ENCODE measurements at regions not wholly inside any gene's neighbourhood (a gene's known extent, or its start where the extent isn't known, plus 50 kb on each side); places are given as distances from the start of the nearest gene placed in this dataset.
A peak's percentile ranks its signal among the peaks of the same experiment; 100 is the strongest.

DNA sequence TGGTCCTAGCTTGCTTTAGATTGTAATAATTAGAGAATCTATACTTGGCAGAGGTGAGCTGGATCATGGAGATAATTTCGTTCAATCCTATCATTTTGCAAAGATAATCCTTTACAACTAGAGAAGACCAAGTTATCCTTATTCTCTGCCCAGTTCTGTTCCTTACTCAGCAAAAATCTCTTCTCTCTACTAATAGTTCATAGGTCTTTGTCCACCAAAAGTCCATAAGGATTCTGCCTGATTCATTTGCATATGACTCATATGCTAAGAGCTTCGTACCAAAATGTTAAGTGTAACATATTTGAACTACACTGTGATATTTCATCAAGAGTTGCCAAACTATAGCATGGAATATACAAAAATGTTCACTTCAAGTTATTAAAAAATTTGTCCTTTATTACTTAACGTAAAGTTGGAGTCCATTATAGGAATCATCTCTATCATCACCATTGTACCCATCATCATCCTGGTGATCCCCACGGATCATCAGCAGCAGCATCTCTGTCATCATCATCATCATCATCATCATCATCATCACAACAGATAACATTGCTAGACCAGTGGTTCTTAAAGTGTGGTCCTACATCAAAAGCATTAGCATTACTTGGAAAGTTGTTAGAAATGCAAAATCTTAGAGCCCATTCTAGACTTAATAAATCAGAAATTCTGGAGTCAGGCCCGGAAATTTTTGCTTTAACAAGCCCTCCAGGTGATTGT is 463.0 kb downstream of the DHX35 start:
- in situ Hi-C loops (cut with HindIII; ENCODE audit: low pct_unique_long_range_greater_than_20kb, low sequenced_read_pairs), result no loop called here
- no peak for DNase-seq (ENCODE audit: low read depth, low spot score)

DNA sequence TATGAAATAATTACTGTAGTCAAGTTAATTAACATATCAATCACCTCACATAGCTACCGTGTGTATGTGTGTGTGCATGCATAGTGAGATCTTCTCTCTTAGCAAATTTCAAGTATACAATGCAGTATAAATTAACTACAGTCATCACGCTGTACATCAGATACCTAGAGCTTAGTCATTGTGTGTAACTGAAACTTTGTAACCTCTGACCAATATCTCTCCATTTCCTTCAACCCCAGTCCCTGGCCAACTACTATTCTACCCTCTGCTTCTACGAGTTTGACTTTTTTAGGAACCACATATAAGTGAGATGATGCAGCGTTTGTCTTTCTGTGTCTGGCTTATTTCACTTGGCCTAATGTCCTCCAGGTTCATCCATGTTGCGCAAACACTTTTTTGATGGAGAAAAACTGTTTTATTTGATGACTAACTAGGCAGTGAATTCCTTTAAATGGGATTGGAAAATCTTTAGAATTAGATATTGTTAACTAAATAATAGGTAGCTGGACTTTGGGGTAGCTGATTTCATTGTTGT is 459.5 kb downstream of the DHX35 start:
- no peak for DNase-seq (ENCODE audit: low read depth, low spot score)
- in situ Hi-C loops (cut with HindIII; ENCODE audit: low pct_unique_long_range_greater_than_20kb, low sequenced_read_pairs), result no loop called here

DNA sequence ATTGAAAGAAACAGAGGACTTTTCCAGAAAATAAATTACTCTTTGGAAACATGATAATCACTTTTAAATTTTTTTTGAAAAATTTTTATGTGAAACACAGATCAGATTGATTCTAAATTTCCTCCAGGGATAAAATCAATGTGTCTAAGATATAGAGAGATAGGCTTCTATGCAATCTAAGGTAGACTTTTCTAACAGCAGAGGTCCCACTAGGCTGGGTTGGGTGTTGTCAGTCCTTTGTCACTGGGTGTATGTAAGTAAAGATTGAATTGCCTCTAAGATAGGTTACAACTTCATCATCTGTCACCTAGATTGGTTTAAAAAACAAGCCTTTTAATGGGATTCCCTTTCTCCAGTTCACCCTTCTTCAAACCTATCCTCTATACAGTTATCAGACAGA is 449.9 kb downstream of the DHX35 start:
- in situ Hi-C loops (cut with HindIII; ENCODE audit: low pct_unique_long_range_greater_than_20kb, low sequenced_read_pairs), result no loop called here
- no peak for DNase-seq (ENCODE audit: low read depth, low spot score)

DNA sequence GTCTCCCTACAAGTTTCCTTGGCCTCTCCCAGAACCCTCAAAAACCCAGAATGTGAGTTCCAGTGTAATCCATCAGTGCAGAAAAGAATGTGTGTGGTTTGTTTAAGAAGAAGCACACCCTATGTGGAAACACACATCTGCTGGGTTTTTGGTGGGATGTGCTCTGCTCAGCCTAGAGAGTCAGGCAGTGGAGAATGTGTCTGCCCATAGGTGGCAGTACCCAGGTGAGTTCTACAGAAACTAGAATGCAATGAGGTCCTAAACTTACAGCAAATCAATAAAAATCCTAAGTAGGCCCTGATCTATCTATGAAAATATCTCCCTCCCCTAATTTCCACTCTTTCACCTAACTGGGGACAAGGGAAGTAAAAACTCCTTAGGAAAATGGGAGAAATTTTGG is 437.3 kb downstream of the DHX35 start:
- in situ Hi-C loops (cut with HindIII; ENCODE audit: low pct_unique_long_range_greater_than_20kb, low sequenced_read_pairs), result no loop called here
- DNase-seq (ENCODE audit: low read depth, low spot score), result no peak

DNA sequence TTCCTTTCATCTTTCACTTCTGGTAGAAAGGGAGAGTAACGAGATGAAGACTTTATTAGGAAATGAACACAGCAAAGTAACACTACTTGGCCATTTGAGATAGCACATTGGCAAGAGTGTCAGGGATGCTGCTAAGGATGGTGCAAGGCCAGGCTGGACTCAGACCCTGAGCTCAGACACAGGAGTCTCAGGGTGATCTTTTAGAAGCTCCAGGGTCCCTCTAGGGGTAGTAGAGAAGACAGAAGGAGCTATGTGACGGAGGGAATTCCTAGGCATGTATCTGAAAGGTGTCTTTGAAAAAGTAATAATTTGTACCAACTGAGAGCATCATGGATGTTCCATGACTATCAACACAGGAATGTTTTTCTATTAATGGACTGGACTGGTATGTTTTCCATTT is 436.5 kb downstream of the DHX35 start:
- in situ Hi-C loops (cut with HindIII; ENCODE audit: low pct_unique_long_range_greater_than_20kb, low sequenced_read_pairs), result no loop called here
- peak; percentile 46 for DNase-seq (ENCODE audit: low read depth, low spot score)

DNA sequence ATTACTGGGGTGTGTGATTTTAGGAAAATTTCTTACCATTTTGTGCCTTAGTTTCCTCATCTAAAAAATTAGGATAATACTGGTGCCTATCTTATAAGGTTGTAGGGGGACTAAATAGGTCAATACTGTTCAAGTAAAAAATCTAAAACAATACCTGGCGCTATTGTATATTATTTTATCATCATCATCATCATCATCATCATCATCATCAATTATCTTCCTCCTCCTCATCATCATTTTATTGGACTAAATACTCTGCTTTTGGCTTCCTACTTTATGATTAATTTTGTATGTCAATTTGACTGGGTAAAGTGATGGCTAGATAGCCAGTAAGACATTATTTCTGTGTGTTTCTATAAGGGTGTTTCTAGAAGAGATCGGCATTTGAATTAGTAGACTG is 435.5 kb downstream of the DHX35 start:
- in situ Hi-C loops (cut with HindIII; ENCODE audit: low pct_unique_long_range_greater_than_20kb, low sequenced_read_pairs), result no loop called here
- no peak for DNase-seq (ENCODE audit: low read depth, low spot score)

DNA sequence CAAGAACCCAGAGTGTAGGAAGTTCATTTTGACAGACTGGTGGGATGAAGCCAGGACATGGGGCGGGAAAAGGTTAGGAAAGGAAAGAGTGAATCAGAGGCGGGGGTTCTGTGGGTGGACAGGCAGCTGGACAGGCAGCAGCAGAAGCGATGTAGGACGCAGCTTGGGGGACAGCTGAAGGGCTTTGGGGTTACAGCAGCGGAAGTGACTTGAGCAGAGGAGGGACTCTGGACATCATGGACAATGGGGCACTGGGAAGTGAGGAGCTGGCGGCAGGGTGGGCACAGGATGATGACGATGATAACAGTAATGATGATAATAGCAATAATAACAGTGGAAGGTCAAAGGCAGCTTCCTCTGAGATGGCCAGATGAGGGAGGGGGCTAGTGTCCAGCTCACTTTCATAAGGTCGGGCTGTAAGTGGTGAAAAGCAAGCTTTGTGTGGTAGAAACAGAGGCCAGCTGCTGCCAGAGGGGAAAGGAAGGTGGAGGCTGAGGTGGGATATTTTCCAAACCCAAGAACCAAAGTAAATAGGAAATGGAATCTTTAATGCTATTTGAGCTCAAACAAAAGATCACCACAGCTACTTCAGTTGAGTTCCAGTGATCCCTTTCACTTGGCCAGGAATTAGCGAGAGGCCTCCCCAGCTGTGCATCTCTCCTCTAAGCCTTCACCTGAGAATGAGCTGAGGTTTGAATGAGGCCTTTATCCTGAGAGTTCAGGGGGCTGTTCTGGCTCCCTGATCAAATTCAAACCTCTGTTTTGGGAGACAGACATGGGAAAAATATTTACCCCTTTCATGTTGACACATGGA is 433.5 kb downstream of the DHX35 start:
- DNase-seq (ENCODE audit: low read depth, low spot score), result no peak
- in situ Hi-C loops (cut with HindIII; ENCODE audit: low pct_unique_long_range_greater_than_20kb, low sequenced_read_pairs), result no loop called here

DNA sequence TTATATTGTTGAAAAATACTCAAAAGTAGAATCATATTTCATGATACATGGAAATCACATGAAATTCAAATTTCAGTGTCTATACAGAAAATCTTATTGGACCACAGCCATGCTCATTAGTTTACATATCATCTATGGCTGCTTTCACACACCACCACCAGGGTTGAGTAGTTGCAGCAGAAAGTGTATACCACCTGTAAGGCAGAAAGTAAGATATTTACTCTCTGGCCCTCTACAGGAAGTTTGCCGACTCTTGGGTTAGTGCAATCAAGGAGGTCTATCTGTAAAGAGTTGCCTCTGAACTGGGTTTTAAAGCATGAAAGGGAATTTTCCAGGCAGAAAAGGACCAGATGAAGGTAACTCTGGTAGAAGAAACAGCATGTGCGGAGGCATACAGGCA is 432.3 kb downstream of the DHX35 start:
- in situ Hi-C loops (cut with HindIII; ENCODE audit: low pct_unique_long_range_greater_than_20kb, low sequenced_read_pairs), result no loop called here
- no peak for DNase-seq (ENCODE audit: low read depth, low spot score)

DNA sequence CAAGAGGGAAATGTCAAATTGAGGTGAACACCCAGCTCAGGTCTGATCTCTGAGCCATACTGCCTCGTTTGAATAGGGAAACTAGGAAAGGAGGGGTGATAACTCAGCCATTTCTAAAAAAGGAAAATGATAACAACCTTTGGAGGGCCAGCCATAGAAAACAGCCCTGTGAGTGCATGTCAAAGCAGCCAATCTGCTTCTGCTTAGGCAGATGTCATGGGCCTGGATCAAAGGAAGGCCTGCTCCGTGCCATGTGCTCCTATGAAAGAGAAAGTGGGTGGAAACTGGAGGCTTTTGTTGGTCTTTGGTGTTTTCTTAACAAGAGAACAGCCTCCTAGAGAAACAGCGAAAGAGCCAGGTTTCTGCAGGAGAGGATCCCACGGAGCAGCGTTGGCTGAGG is 428.0 kb downstream of the DHX35 start:
- DNase-seq (ENCODE audit: low read depth, low spot score), result no peak

DNA sequence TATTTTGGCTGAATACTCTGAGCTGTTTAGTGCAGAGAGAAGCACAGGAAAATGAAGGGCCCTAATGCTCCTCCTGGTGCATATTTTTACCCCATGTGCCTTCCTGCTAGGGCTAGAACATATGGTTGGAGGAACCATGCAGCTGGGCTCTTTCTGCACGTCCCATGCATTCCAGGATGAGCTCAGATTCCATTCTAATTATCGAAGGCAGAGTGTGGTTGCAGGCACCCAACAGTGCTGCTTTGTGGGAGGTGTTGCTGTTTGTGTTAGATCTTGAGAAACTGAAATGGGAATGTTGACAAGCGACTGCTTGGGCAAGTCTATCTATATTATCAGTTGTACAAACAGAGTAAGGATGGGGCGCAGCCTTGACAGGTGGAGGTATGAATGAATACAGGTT is 419.5 kb downstream of the DHX35 start:
- in situ Hi-C loops (cut with HindIII; ENCODE audit: low pct_unique_long_range_greater_than_20kb, low sequenced_read_pairs), result no loop called here
- DNase-seq (ENCODE audit: low read depth, low spot score), result no peak

More for the DNA sequence above, 428.0 kb downstream of the DHX35 start:
- in situ Hi-C loops (cut with HindIII; ENCODE audit: low pct_unique_long_range_greater_than_20kb, low sequenced_read_pairs), result no loop called here

DNA sequence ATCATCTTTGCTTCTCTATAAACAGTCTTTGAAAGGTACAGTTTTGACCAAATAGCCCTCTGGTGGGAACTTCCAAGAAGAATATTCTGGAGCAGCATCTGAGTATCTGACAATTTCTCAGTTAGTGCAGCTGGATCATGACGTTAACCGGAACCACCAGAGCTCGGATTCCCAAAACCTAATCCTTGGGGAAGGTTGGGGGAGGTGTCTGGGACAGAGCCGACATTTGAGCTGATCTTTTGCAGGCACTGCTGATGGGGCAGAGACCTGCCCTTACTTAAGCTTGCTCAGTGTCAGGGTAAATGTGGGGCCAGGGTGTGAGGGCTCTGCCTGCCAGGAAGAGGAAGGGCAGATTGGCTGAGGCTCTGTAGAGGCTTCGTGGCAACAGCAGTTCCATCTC is 416.6 kb downstream of the DHX35 start:
- in situ Hi-C loops (cut with HindIII; ENCODE audit: low pct_unique_long_range_greater_than_20kb, low sequenced_read_pairs), result no loop called here
- no peak for DNase-seq (ENCODE audit: low read depth, low spot score)

DNA sequence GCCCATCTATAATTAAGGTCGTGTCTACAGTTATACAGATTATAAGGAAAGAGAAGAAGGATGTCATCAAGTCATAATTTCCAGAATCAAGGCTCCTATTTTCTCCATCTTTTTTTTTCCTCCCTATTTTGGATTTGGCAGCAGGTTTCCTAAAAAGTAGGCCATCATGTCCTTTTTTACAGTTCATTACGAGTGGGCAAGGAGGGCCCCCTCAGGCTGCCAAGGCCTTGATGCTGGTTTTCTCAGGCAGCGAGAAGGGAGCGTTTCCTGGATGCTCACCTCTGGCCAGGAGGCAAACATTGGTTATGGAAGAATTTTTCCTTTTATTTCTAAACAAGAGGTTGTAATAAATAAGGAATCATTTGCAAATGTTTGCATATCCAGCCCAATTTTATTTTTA is 414.6 kb downstream of the DHX35 start:
- DNase-seq (ENCODE audit: low read depth, low spot score), result no peak
- in situ Hi-C loops (cut with HindIII; ENCODE audit: low pct_unique_long_range_greater_than_20kb, low sequenced_read_pairs), result no loop called here

DNA sequence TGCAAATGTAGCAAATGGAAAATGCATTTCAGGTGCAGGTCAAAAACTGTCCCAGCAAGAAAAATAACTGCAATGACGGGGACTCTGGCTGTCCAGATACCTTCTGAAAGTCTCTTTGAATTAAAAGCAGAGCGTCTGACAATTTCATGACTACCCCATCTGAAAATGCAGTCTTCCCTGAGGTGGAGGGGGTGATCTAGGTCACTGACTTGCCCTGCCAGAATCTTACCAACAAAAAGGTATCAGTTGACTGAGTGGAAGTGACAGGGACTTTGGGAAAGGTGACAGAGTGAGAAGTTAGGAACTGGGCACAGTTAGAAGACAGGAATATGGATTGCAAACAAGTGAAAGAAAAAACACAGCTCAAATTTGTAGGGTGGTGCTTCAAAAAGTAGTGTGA is 402.2 kb downstream of the DHX35 start:
- DNase-seq (ENCODE audit: low read depth, low spot score), result no peak
- in situ Hi-C loops (cut with HindIII; ENCODE audit: low pct_unique_long_range_greater_than_20kb, low sequenced_read_pairs), result no loop called here

DNA sequence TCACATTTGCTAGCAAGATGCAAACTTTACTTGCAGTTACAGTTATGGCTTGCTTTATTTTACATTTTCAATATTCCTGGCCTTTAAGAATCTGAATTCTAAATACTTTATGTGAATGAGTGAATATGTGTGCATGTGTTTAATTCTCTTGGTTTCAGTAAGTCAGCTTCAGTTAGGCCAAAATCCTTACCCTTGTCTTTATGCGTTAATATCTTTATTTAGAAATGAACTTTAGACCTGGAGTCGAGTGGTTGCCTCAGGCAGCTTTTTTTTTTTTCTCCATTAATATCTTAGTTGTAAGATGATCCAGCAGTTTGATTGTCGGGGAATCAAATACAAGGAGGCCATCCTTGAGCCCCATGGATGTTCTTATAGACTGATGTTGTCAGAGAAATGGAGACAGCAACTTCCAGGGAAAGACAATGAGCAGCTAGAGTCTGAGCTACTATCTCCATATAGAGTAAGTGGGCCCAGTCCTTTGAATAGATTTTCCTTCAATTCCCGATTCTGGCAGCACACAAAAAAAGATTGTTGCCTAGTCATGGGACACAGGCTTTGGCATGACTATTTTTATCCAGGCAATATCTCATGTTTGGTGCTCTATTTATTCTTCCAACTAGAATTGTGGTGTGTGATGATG is 398.0 kb downstream of the DHX35 start:
- DNase-seq (ENCODE audit: low read depth, low spot score), result no peak
- in situ Hi-C loops (cut with HindIII; ENCODE audit: low pct_unique_long_range_greater_than_20kb, low sequenced_read_pairs), result no loop called here

DNA sequence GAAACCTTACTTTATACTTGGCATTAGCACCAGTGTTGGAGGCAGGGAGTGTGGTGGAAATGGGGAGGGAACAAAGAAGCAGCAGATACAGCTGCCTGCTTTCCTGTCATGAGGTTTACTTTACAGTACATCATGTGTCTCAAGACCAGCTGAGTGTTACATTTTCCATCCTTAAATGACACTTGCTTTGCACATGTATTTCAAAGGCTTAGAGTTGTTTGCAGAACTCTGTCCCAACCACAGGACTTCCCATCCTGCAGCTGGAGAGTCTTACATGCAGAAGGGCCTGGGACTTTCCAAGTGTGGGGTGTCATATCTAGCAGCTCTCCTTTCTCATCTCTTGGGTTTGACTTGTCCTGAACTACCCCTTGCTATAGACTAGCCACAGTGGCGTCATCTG is 395.9 kb downstream of the DHX35 start:
- peak; percentile 46 for DNase-seq (ENCODE audit: low read depth, low spot score)
- in situ Hi-C loops (cut with HindIII; ENCODE audit: low pct_unique_long_range_greater_than_20kb, low sequenced_read_pairs), result no loop called here

DNA sequence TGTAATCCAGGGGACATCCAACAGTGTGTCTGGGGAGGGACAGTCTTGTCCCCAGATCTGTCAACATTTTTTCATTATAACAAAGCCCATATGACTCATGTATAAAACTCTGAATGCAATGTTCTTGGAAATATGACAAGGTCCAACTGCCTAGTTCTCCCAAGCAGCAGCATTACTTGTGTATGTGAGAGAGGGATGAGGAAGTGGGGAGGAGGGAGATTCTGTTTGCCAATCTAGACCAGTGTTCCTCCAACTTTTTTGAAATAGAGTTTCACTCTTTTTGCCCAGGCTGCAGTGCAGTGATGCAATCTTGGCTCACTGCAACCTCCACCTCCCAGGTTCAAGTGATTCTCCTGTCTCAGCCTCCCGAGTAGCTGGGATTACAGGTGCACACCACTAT is 394.8 kb downstream of the DHX35 start:
- in situ Hi-C loops (cut with HindIII; ENCODE audit: low pct_unique_long_range_greater_than_20kb, low sequenced_read_pairs), result no loop called here
- DNase-seq (ENCODE audit: low read depth, low spot score), result no peak

DNA sequence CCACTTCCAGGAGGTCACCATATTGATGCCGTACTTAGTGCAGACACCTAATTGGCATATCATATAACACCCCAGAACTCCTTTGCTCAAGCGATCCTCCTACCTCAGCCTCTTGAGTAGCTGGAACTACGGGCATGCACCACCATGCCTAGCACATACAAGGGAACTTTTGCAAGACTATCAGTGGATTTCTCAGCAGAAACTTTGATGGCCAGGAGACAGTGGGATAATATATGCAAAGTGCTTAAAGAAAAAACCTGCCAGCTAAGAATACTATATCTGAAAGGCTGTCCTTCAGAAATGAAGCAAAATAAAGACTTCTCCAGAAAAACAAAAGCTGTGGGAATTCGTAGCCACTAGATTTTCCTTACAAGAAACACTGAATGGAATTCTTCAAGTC is 387.1 kb downstream of the DHX35 start:
- in situ Hi-C loops (cut with HindIII; ENCODE audit: low pct_unique_long_range_greater_than_20kb, low sequenced_read_pairs), result no loop called here
- no peak for DNase-seq (ENCODE audit: low read depth, low spot score)

DNA sequence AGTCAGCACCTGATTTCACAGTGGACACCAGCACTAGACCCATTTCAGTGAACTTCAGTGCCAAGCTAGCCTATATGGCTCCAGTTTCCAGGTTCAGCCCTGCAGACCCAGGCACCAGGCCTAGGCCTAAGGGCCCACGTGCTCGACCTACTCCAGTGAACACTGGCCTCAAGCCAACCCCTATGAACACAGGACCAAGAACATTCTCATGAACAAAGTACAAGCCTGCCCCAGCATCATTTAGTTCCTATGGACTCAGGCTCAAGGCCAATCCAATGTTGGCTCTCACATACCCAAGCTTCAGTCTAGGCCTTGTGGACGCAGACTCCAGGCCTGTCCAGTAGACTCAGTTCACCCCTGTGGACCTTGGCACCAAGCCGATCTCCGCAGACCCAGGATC is 385.5 kb downstream of the DHX35 start:
- DNase-seq (ENCODE audit: low read depth, low spot score), result no peak
- in situ Hi-C loops (cut with HindIII; ENCODE audit: low pct_unique_long_range_greater_than_20kb, low sequenced_read_pairs), result no loop called here

DNA sequence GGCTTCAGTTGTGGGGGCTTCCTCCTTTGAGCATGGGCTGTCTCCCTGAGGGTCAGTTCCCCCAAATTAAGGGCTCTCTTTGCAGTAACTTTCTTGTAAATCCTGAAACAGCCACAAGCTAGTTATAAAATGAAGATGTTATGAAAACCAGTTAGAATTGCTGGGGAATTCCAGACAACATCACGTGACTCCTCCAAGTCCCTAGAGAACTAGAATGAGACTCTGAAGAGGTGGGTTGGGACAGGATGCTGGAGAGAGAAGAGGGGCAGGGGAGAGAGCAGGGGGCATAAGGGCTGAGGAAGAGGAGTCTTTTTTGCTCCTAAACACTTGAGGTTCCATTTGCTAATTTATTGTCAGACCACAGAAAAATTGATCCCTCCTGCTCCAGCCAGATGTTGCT is 380.3 kb downstream of the DHX35 start:
- in situ Hi-C loops (cut with HindIII; ENCODE audit: low pct_unique_long_range_greater_than_20kb, low sequenced_read_pairs), result no loop called here
- no peak for DNase-seq (ENCODE audit: low read depth, low spot score)
